ENCODE measurements at regions not wholly inside any gene's neighbourhood (a gene's known extent, or its start where the extent isn't known, plus 50 kb on each side); places are given as distances from the start of the nearest gene placed in this dataset.

DNA sequence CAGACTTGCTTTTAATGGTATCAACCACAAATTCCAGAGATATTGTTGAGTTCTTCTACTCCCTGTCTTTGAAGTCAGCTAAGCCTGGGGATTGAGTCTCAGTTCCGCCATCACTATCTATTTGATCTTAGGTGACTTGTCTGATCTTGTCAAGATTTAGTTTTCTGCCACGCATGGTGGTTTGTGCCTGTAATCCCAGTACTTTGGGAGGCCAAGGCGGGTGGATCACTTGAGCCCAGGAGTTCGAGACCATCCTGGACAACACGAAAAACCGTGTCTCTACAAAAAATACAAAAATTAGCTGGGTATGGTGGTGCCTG is 376.9 kb downstream of the FGF9 start:
- TF ChIP-seq, protein P1, sequence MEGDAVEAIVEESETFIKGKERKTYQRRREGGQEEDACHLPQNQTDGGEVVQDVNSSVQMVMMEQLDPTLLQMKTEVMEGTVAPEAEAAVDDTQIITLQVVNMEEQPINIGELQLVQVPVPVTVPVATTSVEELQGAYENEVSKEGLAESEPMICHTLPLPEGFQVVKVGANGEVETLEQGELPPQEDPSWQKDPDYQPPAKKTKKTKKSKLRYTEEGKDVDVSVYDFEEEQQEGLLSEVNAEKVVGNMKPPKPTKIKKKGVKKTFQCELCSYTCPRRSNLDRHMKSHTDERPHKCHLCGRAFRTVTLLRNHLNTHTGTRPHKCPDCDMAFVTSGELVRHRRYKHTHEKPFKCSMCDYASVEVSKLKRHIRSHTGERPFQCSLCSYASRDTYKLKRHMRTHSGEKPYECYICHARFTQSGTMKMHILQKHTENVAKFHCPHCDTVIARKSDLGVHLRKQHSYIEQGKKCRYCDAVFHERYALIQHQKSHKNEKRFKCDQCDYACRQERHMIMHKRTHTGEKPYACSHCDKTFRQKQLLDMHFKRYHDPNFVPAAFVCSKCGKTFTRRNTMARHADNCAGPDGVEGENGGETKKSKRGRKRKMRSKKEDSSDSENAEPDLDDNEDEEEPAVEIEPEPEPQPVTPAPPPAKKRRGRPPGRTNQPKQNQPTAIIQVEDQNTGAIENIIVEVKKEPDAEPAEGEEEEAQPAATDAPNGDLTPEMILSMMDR (IDR thresholded peaks at IDR 0.05) = no peak
- TF ChIP-seq ZFX (IDR thresholded peaks at IDR 0.05; ENCODE audit: borderline replicate concordance) = no peak

Measured in 22Rv1 (cell line).